Dermis blood vessel endothelial cell (primary cell): ENCODE measurements at regions not wholly inside any gene's neighbourhood (a gene's known extent, or its start where the extent isn't known, plus 50 kb on each side); places are given as distances from the start of the nearest gene placed in this dataset.
"Not testable (repeated sequence)": the region's sequence is repeated elsewhere in the genome, so short reads cannot be mapped to it uniquely, and the experiment has no call there.

Experiments
- DNase-seq: peaks from one replicate; pipeline ENCODE4 v3.0.0; 2010

DNA sequence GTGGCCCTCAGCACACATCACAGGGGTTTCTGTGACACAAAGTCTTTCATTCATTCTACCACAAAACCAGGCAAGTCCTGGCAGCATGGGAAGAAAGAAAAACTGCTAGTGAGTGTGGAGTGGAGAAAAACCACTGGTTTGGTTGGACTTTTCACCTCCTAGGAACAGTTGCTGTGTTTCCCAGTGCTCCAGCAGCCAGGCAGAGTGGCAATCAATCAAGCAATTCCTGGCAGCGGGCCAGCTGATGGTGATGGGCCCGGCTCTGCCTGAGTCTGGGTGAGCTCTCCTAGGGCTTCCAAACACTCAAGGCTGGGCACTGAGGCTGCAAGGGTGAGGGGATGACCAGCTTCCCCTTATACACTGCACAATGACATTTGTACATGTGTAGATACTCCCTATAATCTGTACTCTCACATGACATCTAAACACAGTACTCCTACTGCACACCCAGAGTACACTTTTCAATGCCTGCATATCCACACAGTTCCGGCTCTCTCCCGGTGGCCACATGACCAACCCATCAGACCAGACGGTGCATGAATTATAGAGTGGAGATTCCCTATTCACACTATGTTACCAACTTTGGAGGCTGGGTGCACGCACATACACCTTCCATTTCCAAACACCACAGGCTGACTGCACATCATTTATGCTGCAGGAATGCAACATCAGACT lies 156.6 kb downstream of the UNC5CL start:
- no peak for DNase-seq

DNA sequence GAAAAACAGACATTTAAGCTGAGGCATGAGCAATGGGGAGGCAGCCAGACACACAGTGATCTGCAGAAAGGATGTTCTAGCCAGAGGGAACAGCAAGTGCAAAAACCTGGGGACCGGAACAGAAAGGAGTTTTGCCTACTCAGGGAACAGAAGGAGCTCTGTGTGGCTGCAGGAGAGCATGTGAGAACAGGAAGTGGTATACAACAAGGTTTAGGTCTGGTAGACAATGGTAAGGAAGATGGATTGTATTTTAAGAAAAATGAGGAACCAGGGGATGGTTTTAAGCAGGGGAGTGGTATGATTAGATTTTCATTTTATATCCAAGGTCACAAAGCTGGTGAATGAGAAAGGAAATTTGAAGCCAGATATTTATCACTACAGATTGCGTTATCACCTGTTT lies 157.5 kb downstream of the UNC5CL start:
- DNase-seq: no peak

DNA sequence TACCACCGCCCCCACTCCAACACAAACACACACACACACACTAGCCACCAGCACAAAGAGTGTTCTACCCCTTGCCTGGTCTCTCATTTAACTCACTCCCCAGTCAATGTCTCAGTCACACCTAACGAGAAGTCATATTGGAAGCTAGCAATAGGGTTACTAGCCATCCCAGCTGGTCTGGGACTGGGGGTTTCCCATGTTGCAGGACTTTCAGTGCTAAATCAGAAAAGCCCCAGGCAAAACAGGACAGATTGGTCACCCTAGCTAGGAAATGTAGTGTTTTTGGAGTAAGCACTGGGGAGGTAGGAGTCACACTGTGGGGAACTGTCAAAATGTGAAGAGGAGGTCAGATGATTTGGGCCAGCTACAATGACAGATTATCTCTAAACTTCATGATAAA lies 158.1 kb downstream of the UNC5CL start:
- no peak for DNase-seq

DNA sequence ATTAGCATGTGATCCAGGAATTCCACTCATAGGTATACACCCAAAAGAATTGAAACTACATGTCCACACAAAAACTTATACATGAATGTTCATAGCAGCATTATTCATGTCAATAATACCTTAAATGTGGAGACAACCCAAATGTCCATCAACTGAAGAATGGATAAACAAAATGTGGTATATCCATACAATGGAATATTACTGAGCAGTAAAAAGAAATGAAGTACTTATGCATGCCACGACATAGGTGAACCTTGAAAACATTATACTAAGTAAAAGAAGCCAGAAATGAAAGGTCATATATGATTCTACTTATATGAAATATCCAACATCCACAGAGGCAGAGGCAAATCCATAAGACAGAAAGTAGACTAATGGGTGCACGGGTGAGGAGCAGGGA lies 159.9 kb downstream of the UNC5CL start:
- no peak for DNase-seq

DNA sequence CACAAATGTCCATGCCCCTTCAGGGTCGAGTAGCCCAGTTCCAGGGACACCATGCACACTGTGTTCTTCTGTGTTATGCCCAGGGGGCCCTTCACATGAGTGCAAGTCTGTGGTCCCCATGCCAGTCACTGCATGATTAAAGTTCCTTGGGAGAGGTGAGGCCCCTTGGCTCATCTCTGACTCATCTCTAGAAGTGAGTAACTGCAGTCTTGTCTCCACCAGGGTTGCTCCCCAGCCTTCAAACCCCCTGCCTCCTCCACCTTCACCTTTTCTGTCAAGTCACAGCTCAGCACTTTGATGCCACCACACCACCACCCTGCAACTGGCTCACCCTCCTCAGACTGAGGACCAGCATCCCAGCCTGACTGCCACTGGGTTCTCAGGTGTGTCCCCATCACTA lies 161.7 kb downstream of the UNC5CL start:
- no peak for DNase-seq

DNA sequence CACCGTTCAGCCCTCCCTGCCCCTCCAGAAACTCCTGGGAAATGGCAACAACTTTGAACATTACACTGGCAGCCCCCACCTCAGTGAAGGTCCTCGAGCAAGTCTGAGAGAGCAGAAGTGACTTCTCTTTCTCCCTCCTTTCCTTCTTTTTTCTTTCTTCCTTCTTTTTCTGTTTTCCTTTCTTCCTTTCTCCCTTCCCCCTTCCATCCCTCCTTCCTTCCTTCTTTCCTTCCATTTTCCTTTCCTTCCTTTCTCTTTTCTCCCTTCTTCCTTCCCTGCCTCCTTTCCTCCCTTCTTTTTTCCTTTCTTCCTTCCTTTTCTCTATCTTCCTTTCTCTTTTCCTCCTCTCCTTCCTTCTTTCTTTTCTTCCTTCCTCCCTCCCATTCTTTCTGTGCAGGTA lies 162.7 kb downstream of the UNC5CL start:
- no peak for DNase-seq

DNA sequence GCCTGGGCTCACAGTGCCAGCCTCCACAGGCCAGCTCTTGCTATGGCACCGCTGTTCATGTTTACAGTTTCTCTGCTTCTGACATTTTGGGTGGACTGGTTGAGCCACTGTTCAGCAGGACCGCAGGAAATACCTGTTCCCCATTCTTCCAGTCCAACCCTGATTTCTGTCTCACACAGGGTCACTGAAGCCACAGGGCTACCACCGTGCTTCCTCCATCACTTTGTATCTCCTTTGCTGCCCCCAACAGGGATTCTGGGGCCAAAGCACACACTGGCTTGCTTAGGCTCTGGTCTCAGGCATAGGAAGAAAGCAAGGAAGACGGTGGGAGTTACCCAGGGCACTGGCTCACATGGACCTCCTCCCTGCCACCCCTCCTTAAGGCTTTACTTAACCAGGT lies 164.5 kb downstream of the UNC5CL start:
- no peak for DNase-seq

DNA sequence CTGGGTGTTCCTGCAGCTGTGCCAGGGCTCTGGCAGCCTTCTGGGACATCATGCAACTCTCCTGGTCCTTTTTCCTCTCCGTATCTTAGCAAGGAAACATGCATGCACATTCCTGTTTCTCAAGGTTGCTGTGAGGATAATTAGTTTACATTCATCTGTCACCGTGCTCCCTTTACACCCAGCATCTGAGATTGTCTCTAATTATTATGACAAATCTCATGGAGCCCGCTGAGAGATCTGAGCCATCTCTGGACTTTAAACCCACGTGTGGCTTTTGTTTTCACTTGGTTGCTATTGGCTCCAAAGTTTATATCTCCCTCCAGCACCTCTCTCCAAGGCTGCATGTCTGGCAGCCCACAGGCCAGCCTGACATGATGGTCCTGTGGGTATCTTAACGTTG lies 167.6 kb downstream of the UNC5CL start:
- DNase-seq: no peak

DNA sequence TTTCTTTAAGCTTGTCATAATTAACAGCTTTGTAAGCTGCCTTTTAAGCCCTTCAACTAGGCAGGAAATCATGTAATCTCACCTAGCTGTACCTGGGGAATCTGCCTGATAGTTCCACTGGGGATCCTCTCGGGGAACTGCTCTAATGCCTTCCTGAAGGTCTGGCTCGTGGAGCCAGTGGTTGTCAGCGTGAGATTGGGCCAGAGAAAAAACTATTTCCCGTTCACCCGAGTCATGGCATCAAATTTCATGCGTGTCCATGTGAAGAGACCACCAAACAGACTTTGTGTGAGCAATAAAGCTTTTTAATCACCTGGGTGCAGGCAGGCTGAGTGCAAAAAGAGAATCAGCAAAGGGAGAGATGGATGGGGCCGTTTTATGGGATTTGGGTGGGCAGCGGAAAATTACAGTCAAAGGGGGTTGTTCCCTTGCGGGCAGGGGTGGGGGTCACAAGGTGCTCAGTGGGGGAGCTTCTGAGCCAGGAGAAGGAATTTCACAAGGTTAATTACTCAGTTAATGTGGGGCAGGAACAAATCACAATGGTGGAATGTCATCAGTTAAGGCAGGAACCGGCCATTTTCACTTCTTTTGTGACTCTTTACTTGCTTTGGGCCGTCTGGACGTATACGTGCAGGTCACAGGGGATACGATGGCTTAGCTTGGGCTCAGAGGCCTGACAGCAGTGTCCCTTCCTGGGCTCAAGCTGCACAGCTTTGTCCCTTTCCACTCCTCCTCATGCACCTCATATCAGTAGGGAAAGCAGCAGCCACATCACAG lies 170.7 kb downstream of the UNC5CL start:
- not testable (repeated sequence) for DNase-seq

DNA sequence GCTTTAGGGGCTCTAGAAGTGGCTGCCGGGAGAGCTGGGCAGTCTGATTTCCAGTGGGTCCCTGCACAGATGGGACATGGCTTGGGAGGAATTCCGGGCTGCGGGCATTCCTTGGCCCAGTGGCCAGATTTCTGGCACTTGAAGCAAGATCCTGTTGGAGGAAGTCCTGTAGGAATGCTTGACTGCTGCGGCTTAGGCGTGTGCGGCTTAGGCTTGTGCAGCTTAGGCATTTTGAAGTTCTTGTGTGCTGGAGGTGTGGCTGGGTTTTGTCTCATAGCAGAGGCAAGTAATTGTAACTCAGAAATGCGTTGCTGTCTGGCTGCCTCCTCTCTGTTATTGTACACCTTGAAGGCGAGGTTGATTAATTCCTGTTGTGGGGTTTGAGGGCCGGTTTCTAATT lies 171.5 kb downstream of the UNC5CL start:
- not testable (repeated sequence) for DNase-seq

DNA sequence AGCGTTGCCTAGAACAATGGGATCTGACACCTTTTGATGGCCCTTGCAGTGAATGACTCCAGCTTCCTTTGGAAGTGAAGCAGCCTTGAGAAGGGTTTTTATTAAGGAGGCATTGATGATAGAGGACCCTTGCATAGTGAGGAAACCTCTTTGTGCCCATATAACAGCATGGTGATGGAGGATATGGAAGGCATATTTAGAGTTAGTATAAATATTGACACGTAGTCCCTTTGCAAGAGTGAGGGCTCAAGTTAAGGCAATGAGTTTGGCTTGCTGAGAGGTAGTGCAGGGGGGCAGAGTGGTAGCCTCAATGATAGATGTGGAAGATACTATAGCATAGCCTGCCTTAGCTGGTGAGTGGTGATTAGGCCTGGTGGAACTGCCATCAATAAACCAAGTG lies 173.8 kb downstream of the UNC5CL start:
- not testable (repeated sequence) for DNase-seq

DNA sequence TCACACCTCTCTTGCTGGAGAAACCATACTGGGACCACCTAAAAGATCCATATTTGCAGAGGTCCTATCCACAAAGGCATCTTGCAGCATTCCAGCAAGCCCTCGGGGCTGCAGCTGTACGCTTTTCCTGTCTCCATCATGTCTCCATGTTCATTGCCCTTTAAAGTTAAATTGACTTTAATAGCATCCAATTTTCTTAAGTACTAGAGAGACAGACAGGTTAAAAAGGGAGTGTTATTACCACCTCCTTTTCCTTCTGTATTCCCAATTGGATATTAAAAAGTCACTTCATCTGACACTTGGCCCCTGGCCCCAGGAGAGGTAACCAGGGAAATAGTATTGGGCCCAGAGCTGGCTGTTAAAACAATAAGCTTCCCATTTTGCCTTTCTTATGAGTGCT lies 178.6 kb downstream of the UNC5CL start:
- DNase-seq: no peak

DNA sequence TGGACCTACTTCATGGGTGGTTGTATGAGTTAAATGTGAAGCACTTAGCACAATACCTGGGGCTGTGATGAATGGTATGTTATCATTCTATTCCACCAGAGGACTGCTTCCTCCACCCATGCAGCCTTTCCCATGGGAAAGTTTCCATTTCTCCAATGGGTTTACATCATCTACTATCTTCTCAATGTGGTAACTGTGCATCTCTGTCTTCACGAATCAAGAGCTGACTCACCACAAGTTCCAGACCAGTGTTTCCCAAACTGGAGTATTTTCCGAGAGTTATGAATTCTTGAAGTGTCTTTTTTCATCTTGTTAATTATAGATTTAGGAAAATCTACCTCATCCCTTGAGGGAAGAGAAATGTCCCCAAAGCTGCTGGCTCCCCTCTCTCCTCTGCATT lies 182.8 kb downstream of the UNC5CL start:
- DNase-seq: no peak

DNA sequence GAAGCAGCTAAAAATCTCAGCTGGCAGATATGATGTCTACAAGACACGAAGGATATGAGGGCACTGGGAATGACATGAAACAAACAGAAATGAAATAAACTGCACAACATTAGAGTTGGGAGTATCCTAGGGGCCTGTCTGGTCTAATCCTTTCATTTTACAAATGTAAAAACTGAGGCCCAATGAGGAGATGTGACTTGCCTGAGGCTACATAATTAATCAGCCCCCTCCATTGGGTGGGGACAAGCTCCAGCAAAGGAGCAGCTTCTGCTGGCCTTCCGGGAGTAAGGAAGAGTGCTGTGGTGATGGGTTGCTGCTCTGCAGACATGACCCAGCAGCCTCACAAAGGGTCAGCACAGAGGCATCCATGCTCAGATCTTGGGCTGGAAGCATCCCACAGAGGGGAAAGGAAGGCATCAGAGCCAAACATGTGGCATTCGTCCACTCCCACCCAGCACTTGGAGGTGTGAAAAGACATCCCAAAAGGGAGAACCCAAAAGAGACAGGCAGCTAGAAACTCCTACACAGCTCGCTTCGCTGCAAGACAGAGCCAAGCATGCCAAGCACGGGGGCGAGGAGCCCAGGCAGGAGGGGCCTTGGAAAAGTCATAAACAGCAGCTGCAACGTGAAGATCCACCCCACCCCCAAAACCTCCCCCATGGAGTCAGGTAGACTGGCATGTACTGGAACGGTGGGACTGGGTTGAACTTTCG lies 183.7 kb downstream of the UNC5CL start:
- DNase-seq: no peak

DNA sequence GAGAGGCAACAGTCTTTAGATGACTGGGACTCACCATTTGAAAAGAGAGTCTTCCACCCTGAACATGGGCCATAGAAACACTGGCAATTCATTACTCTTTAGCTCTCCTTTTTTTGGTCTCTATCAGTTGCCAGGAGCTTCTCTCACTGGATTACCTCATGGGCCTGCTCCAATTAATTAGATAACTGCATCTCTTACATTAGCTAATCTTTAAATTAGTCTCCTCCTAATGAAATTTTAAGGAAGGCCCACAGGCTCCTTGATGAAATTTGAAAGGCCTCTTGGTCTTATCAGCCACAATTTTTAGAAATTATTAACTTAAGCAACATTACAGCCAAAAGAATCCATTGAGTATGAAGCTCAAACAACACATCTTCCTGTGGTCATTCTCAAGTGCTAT lies 184.4 kb downstream of the UNC5CL start:
- DNase-seq: no peak

DNA sequence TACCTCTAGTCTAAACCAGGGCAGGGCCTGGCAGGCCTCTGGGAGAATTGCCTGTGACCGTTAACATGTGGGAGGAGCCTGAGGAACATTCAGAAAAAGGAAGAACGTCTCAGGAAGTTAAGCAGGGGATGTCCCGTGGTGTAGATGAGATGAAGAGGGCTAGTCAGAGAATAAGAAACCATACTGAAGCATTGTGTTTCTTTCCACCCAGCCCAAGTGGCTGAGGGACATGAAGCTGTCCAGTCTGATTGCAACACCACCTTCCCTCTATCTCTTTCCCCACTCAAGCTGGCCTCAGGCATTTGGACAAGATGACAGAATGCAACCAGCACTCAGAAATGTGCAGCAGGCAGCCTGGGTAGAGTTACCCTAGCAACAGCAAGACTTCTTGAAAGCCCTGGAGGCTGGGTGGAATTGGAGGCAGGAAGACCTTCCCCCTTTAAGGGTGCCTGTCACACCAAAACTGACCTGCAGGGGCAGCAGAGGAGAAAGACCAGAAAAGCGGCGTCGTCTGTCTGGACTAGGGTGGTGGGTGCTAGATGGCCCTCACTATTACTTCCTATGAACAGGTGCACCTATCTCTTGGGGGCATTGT lies 186.1 kb downstream of the UNC5CL start:
- DNase-seq: peak; percentile 12

DNA sequence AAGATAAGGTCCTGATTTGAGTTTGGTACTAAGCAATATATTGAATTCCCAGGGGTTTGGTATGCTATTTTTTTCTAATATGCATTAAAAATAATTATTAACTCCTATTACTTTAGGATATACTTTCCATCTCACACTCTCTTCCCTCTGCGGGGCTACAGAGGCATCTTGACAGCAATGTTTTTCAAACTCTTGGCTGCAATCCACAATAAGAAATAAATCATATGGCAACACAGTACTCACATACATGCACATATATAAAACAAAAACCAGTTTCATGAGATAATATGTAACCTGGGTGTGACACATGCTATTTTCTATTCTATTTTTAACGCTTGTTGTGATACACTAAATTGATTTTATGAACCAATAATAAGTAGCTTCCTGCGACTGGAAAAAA lies 189.5 kb downstream of the UNC5CL start:
- DNase-seq: no peak

DNA sequence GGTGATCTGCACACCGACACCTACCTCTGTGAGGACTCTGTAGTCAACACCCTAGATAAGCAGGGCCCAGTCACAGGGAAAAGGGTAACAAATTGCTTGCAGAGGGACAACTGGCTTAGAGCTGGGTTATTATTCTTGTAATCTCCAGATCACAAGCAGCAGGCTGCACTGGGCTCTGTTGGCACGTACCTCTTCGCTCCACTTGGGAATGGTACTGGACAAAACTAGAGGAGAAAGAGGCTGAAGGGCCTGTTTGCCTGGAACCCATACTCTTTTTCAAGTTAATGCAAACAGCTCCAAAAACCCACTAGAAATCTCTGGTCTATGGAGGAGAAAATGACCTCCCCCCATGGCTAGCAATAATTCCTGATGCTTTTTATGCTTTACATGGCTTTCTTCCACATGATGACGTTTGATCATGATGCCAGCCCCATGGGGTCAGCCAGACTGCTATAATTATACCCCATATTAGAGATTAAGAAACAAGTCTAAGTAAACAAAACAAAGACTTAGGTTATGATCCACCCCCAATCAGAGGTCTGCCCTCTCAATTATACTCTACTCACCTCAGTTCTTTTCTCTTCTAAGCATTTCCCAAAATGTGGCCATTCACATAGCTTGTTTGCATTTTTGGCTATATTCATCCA lies 190.0 kb downstream of the UNC5CL start:
- no peak for DNase-seq

DNA sequence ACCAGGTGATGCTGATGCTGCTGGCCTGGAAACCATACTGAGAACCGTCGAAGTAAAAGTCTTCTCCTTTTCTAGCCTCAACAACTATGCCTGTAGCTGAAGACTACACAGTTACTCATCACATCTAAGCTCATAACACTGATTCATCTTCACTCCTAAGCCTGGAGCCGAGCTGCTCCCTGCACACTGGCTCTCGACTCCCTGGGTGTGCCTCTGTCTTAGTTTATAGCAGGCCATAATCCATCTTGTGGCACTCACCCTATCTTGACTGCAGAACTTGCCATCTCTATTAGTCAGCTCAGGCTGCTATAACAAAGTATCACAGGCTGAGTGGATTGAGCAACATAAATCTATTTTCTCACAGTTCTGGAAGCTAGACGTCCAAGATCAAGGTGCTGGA lies 191.0 kb downstream of the UNC5CL start:
- DNase-seq: no peak

DNA sequence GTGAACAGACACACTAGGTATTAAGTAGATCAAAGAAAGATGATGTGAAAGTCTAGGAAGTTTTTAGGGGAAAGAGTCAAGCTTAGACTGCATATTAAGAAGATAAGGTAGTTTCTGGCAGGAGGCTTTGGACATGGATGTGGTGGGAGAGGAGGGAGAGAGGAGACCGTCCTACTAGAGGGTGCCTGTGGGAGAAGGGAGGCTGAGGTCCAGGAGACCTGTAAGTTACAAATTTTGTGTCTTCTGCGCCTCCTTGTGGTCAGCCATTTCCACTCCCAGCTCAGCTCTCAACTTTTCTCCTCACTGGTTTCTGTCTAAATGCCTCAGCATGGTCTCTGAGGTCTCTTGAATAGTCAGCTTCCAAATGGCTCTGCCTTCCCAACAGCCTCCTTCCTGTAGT lies 193.5 kb downstream of the UNC5CL start:
- DNase-seq: peak; percentile 69

DNA sequence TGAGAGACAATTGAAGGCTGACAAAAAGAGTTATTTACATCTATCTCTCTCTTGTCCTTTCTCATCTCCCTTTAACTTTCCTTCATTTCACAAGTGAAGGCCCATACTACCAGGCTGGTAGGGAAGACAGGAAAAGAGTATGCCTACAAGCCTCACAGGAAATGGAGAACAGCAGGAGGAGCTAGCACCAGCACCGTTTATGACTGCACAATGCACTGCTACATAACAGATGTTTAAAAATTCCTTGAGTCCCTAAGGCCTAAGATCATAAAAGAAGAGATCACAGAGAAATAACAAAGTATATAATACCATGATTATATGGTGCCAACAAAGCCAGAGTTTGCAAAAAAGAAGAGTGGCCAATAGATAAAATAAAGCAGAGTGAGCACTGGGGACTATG lies 194.8 kb downstream of the UNC5CL start:
- DNase-seq: no peak

DNA sequence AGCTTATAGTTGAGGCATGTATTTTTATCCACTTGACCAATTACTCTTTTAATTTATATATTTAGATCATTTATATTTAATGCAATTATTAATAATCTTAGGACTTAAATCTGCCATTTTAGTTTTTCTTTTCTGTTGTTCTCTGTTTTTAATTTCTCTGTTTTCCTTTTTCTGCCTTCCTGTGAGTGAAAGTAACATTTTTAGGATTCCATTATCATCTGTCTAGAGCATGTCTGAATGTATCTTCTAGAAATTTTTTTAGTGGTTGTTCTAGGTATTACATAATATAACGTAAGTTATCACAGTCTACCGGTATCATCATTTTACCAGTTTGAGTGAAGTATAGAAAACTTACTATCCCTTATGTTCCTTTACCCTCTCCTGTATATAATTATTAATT lies 197.3 kb downstream of the UNC5CL start:
- DNase-seq: no peak

DNA sequence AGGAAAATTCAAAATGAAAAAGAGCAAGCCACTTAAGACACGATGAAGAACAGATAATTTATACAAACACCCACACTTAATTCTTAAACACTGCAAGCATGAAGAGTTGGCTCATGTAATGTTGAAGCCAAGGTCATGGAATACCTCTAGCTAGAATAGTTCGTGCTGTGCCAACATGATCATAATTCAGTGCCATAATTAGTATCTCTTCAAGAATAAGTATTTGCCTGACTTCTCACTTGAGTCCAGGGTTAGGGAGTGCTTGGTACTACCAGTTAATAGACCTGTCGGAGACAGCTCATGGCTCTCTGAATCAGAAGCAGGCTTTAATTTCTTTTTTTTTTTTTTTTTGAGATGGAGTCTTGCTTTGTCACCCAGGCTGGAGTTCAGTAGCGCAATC lies 206.3 kb downstream of the UNC5CL start:
- DNase-seq: no peak
